Coronary artery (tissue), 2 donors: ENCODE measurements at regions not wholly inside any gene's neighbourhood (a gene's known extent, or its start where the extent isn't known, plus 50 kb on each side); places are given as distances from the start of the nearest gene placed in this dataset.

Experiments used
- DNase-seq: peaks from one replicate; pipeline ENCODE4 v3.0.0-alpha.2; 2017; ENCODE audit warnings: low spot score
- H3K27ac ChIP-seq, 2 donors: fragments of 200-600 bp; sonication (generic); one replicate each; pipeline ENCODE4 v1.5.1; 2016 to 2019
- H3K4me3 ChIP-seq: fragments of 200-600 bp; sonication (generic); 2 replicates; pipeline ENCODE4 v1.5.1; 2016; ENCODE audit warnings: mild to moderate bottlenecking, moderate library complexity
- TF ChIP-seq, protein P1 (sequence below): fragments of 200-600 bp; sonication (generic); IDR thresholded peaks from one replicate; pipeline ENCODE4 v1.5.1; 2019; ENCODE audit warnings: antibody characterized with exemption

- DNase-seq, result no peak
- Histone ChIP-seq H3K27ac (peak overlapping the region in 1 of 2 donors; percentile 65), H3K4me3 (no peak overlapping the region)
- TF ChIP-seq, protein P1, sequence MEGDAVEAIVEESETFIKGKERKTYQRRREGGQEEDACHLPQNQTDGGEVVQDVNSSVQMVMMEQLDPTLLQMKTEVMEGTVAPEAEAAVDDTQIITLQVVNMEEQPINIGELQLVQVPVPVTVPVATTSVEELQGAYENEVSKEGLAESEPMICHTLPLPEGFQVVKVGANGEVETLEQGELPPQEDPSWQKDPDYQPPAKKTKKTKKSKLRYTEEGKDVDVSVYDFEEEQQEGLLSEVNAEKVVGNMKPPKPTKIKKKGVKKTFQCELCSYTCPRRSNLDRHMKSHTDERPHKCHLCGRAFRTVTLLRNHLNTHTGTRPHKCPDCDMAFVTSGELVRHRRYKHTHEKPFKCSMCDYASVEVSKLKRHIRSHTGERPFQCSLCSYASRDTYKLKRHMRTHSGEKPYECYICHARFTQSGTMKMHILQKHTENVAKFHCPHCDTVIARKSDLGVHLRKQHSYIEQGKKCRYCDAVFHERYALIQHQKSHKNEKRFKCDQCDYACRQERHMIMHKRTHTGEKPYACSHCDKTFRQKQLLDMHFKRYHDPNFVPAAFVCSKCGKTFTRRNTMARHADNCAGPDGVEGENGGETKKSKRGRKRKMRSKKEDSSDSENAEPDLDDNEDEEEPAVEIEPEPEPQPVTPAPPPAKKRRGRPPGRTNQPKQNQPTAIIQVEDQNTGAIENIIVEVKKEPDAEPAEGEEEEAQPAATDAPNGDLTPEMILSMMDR, result no peak
Measured at GRCh38 chr3:124157748-124158147, 165.8 kb upstream of the ROPN1 start.

- no peak for DNase-seq
- TF ChIP-seq, protein P1, result no peak
- Histone ChIP-seq H3K27ac (no peak overlapping the region), H3K4me3 (no peak overlapping the region)
Measured at GRCh38 chr3:124158168-124158881, 166.4 kb upstream of the ROPN1 start.

DNA sequence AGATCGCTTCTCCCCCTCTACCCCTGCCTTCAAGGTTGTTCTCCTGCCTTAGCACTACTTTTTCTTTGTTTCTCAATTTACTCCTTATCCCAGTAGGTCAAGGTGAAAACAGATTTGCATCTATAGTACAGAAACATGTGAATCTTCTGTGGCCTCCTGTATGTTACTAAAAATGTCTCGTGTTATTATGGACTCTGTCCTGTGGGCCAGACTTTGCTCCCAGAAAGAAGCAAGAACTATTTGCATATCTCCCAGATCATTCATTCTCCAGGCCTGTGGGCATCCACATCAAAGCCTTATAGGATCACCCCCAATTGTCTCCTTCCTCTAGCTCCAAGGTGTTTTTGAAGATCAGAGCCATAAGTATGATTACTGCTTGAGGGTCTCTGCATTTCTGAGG is 169.5 kb upstream of the ROPN1 start:
- H3K27ac ChIP-seq, result no peak overlapping the region
- DNase-seq, result no peak
- TF ChIP-seq, protein P1, result no peak

DNA sequence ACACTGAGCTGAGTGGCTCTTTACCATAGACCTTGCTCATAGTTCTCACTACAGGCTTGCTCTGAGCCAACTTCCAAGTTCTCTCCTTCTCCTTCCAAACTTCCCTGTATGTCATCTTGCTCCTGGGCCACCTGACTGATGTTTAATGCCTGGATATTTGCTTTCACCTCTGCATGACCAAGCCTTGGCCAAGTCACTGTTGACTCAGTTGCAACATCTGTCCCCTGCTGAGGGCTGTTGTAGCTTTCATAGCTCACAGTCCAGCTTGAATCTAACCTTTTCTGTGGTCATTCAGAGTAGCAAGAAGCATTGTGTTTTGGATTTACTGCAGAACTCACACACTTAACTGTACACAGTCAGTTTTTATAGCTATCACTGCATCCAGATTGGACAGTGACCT is 171.8 kb upstream of the ROPN1 start:
- DNase-seq, result no peak
- H3K27ac ChIP-seq, result no peak overlapping the region
- TF ChIP-seq, protein P1, result no peak
- H3K4me3 ChIP-seq, result no peak overlapping the region

More for the DNA sequence above, 169.5 kb upstream of the ROPN1 start:
- no peak overlapping the region for H3K4me3 ChIP-seq

DNA sequence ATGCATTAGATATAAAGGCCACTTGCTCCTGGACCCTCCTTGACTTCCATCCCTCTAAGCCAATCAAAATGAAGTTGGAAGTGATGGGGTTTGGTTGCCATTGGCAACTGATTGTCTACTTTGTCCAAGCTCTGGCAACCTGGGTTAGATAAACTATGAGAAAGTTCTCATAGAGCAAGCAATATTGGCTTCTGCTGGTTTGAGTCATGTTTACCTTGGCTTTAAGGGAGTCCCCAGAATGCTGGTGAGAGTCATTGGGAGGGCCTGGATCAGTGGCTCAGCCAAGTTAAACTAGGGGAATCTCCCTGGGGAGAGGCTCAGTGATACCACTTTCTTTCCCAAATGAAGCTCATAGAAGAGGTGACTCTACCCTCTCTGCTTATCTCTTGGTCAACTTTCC is 176.3 kb upstream of the ROPN1 start:
- peak; percentile 80 for DNase-seq
- Histone ChIP-seq H3K27ac (peak overlapping the region in 1 of 2 donors; percentile 28), H3K4me3 (no peak overlapping the region)
- TF ChIP-seq, protein P1, result no peak

DNA sequence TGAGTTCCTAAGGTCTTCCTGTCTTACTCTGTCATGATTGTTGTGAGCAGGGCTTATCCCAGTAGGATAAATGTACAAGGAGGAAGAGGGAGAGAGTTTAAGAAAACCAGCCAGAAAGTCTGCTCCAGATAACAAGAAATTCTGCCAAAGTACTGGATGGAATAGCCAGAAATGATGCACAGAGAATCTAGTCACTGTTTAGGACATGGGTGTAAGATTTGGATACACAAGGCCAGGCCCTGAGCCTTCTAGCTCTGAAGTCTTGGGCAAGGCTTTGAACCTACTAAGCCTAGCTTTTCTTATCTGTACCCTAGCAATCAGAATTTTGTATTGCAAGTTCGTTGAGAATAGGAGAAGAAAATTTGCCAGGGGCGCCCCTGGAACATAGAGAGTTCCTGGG is 180.4 kb upstream of the ROPN1 start:
- H3K27ac ChIP-seq, result peak overlapping the region in 1 of 2 donors; percentile 37
- H3K4me3 ChIP-seq, result no peak overlapping the region
- DNase-seq, result no peak
- TF ChIP-seq, protein P1, result no peak

DNA sequence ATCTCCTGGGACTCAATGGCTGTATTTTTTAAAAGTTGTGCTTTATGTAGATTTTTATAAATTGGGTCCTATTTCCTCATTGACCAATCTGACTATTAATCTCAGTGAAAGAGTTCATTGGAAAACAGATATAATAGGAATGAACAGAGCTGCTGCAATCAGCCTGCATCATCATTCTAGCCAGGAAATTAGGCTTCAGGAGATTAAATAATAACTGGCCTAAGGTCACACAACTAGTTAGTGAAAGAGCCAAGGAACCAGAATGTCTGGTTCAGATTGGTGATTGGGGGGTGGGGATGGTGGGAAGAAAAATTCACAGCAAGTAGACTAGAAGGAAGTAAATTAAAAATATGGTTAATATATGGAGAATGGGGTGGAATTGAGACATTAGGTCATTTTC is 180.9 kb upstream of the ROPN1 start:
- no peak for DNase-seq
- TF ChIP-seq, protein P1, result no peak
- Histone ChIP-seq H3K27ac (no peak overlapping the region), H3K4me3 (no peak overlapping the region)
